ENCODE measurements at regions not wholly inside any gene's neighbourhood (a gene's known extent, or its start where the extent isn't known, plus 50 kb on each side); places are given as distances from the start of the nearest gene placed in this dataset.

DNA sequence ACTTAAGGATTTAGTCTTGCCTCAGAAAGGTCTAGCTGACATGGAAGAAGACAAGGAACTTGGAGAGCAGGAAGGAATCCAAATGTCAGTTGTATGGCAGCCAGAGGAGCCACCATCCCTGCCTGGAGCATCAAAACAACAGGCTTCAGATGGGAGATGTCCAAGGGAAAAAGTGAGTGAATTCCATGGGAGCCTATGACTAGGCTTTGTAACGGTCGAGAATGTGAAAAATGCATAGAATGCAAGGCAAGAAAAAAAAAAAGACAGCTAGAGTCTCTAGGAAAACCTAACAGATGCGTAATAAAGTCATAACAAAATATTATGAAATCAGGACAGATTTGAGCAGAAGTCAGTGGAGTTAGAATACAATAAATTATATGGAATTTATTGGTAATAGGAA is 183.7 kb upstream of the LSM14A start:
- no peak for DNase-seq (ENCODE audit: low read depth in 1 of 2, low spot score in 1 of 2)
- Histone ChIP-seq H3K27me3 (ENCODE audit: insufficient read depth, poor library complexity, severe bottlenecking) (no peaks in the 10 kb centered on the region), H3K27ac (replicated peaks) (no peak overlapping the region), H3K4me3 (replicated peaks; ENCODE audit: insufficient read depth, low read length) (no peak overlapping the region)
- TF ChIP-seq POLR2AphosphoS5 (IDR thresholded peaks at IDR 0.05; ENCODE audit: low read depth) (no peak), REST (IDR thresholded peaks at IDR 0.05; ENCODE audit: insufficient replicate concordance, low read depth) (no peak), CTCF (IDR thresholded peaks at IDR 0.05; ENCODE audit: insufficient read depth, low read length) (no peak), SPI1 (IDR thresholded peaks at IDR 0.05; ENCODE audit: borderline replicate concordance, low read depth) (no peak)

DNA sequence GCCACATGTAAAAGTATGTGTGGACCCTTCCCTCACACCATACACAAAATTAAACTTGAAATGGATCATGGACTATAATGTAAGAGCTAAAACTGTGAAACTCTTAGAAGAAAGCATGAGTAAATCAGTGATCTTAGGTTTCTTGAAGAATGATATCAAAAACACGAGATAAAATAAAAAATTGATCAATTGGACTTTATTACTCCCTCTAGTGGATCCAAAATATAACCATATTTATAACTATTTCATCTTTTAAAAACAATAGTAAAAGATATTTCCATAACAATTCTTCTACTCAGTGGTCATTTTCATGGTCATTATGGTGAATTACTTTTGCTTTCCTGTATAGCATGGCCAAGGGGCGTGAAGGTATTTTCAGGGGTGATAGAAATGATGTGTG is 174.6 kb upstream of the LSM14A start:
- TF ChIP-seq POLR2AphosphoS5 (IDR thresholded peaks at IDR 0.05; ENCODE audit: low read depth) = no peak
- TF ChIP-seq SPI1 (IDR thresholded peaks at IDR 0.05; ENCODE audit: borderline replicate concordance, low read depth) = no peak
- no peak for TF ChIP-seq CTCF (IDR thresholded peaks at IDR 0.05; ENCODE audit: insufficient read depth, low read length)
- TF ChIP-seq REST (IDR thresholded peaks at IDR 0.05; ENCODE audit: insufficient replicate concordance, low read depth) = no peak
- TF ChIP-seq GABPA (IDR thresholded peaks at IDR 0.05; ENCODE audit: low read depth) = no peak
- no peak for DNase-seq (ENCODE audit: low read depth in 1 of 2, low spot score in 1 of 2)
- no peak overlapping the region for H3K4me3 ChIP-seq (replicated peaks; ENCODE audit: insufficient read depth, low read length)

GRCh38 chr19:33998302-33998701 is 174.0 kb upstream of the LSM14A start:
- TF ChIP-seq CTCF (IDR thresholded peaks at IDR 0.05; ENCODE audit: insufficient read depth, low read length) (no peak), SPI1 (IDR thresholded peaks at IDR 0.05; ENCODE audit: borderline replicate concordance, low read depth) (no peak), POLR2AphosphoS5 (IDR thresholded peaks at IDR 0.05; ENCODE audit: low read depth) (no peak), GABPA (IDR thresholded peaks at IDR 0.05; ENCODE audit: low read depth) (no peak), REST (IDR thresholded peaks at IDR 0.05; ENCODE audit: insufficient replicate concordance, low read depth) (no peak)
- no peaks in the 10 kb centered on the region for H3K27me3 ChIP-seq (ENCODE audit: insufficient read depth, poor library complexity, severe bottlenecking)
- H3K27ac ChIP-seq (replicated peaks) = no peak overlapping the region
- no peak overlapping the region for H3K4me3 ChIP-seq (replicated peaks; ENCODE audit: insufficient read depth, low read length)
- DNase-seq (ENCODE audit: low read depth in 1 of 2, low spot score in 1 of 2) = no peak

More for the DNA sequence above, 174.6 kb upstream of the LSM14A start:
- H3K27me3 ChIP-seq (ENCODE audit: insufficient read depth, poor library complexity, severe bottlenecking) = no peaks in the 10 kb centered on the region
- no peak overlapping the region for H3K27ac ChIP-seq (replicated peaks)

All from HL-60 (cell line).